HepG2 (cell line): ENCODE measurements at regions not wholly inside any gene's neighbourhood (a gene's known extent, or its start where the extent isn't known, plus 50 kb on each side); places are given as distances from the start of the nearest gene placed in this dataset.

Experiments
- ATAC-seq: fragments of 200-7000 bp; cut with Tn5 transposase; 3 replicates; pipeline ENCODE4 v1.9.1; 2020; ENCODE audit warnings: mild to moderate bottlenecking, moderate library complexity
- BruUV-seq: library from RNA; stranded (reverse); fragments of 400-500 nt; replicated peaks from 2 replicates; lab custom pipeline; 2021; lab: Mats Ljungman, UMichigan
- CTCF ChIA-PET: fragments of 300-600 bp; formaldehyde crosslinking; extraction: SDS; loops from one replicate; lab custom pipeline; 2021; ENCODE audit warnings: low total read pairs, inconsistent platforms, low intra/inter-chr PET ratio; lab: Yijun Ruan, JAX
- POLR2A ChIA-PET: fragments of 350-600 bp; sonication (Branson Sonifier 250); formaldehyde crosslinking; loops from one replicate; lab custom pipeline; 2020; ENCODE audit warnings: antibody characterized with exemption, inconsistent platforms; lab: Yijun Ruan, JAX
- DNase-seq: peaks from one replicate; pipeline ENCODE4 v3.0.0-alpha.2; 2015; ENCODE audit warnings: low spot score
- FAIRE-seq: peaks from 3 replicates; lab custom pipeline; 2011; peaks lifted over from hg19 to GRCh38; lab: Jason Lieb, UNC
- H2AFZ ChIP-seq: one replicate; pipeline ENCODE4 v1.6.1; 2011; ENCODE audit warnings: low read length, inconsistent platforms
- H3K27ac ChIP-seq: fragments of 300-600 bp; 3 replicates; pipeline ENCODE4 v1.8.0; 2011; ENCODE audit warnings: mixed run types, mild to moderate bottlenecking, mixed read lengths, low read length, inconsistent platforms; ENCODE audit not compliant: insufficient read depth; ENCODE audit errors: extremely low read length
- H3K27me3 ChIP-seq, 2 experiments: fragments of 200-600 bp in 1 of 2; 2 replicates in 1 of 2; 3 replicates in 1 of 2; pipeline versions ENCODE4 v1.6.0 to v1.8.0; 2011; ENCODE audit warnings: low read length in 2 of 2, mild to moderate bottlenecking in 2 of 2, moderate library complexity in 2 of 2, inconsistent platforms in 1 of 2; ENCODE audit not compliant: insufficient read depth in 2 of 2, control insufficient read depth in 1 of 2
- H3K36me3 ChIP-seq, 2 experiments: fragments of 200-600 bp in 1 of 2; replicated peaks in 1 of 2; 2 replicates in 1 of 2; 3 replicates in 1 of 2; pipeline versions ENCODE4 v1.5.1 to v1.8.0; 2011; ENCODE audit warnings: low read length in 2 of 2, inconsistent platforms in 1 of 2; ENCODE audit not compliant: insufficient read depth in 2 of 2, control insufficient read depth in 1 of 2
- H3K4me1 ChIP-seq: 2 replicates; pipeline ENCODE4 v1.5.1; 2012; ENCODE audit warnings: low read length, inconsistent platforms; ENCODE audit not compliant: insufficient read depth
- H3K4me2 ChIP-seq: 2 replicates; pipeline ENCODE4 v1.6.0; 2011; ENCODE audit warnings: low read depth, low read length, inconsistent platforms
- H3K4me3 ChIP-seq, 3 experiments: fragments of 200-600 bp in 1 of 3; sonication (generic), shearing (Covaris generic) in 1 of 3; replicated peaks in 1 of 3; 2 replicates each; pipeline ENCODE4 v1.5.1; 2011 to 2016; ENCODE audit warnings: low read length in 3 of 3, inconsistent platforms in 2 of 3, low read depth in 2 of 3, mild to moderate bottlenecking in 2 of 3, control low read depth in 1 of 3, mixed read lengths in 1 of 3; ENCODE audit not compliant: insufficient read depth in 1 of 3
- H3K79me2 ChIP-seq: one replicate; pipeline ENCODE4 v1.6.1; 2011; ENCODE audit warnings: low read length, inconsistent platforms; ENCODE audit not compliant: insufficient read depth
- H3K9ac ChIP-seq: 2 replicates; pipeline ENCODE4 v1.6.0; 2011; ENCODE audit warnings: mild to moderate bottlenecking, low read depth, low read length, inconsistent platforms; ENCODE audit not compliant: insufficient read depth
- H3K9me3 ChIP-seq: 2 replicates; pipeline ENCODE4 v1.5.1; 2012; ENCODE audit warnings: mild to moderate bottlenecking, low read length
- H4K20me1 ChIP-seq: 2 replicates; pipeline ENCODE4 v1.6.0; 2011; ENCODE audit warnings: inconsistent platforms, mild to moderate bottlenecking, low read length, moderate library complexity; ENCODE audit not compliant: insufficient read depth
- ADNP ChIP-seq: sonication (generic); formaldehyde crosslinking; IDR thresholded peaks from 2 replicates; pipeline ENCODE4 v1.4.0; 2020; ENCODE audit warnings: missing genetic modification reagents
- DPF2 ChIP-seq: sonication (generic); formaldehyde crosslinking; IDR thresholded peaks from 2 replicates; pipeline ENCODE4 v1.4.0; 2020; ENCODE audit warnings: mild to moderate bottlenecking, low read depth, missing genetic modification reagents, borderline replicate concordance
- IRX3 ChIP-seq: sonication (generic); formaldehyde crosslinking; IDR thresholded peaks from 2 replicates; pipeline ENCODE4 v1.8.1; 2023; ENCODE audit warnings: mild to moderate bottlenecking, low read depth, missing genetic modification reagents, borderline replicate concordance
- MZF1 ChIP-seq: sonication (generic); formaldehyde crosslinking; IDR thresholded peaks from 2 replicates; pipeline ENCODE4 v1.8.1; 2023; ENCODE audit warnings: mild to moderate bottlenecking, missing genetic modification reagents, borderline replicate concordance
- NAIF1 ChIP-seq: sonication (generic); formaldehyde crosslinking; IDR thresholded peaks from 2 replicates; pipeline ENCODE4 v1.5.0; 2020; ENCODE audit warnings: mild to moderate bottlenecking, missing genetic modification reagents, borderline replicate concordance
- RFX5 ChIP-seq: IDR thresholded peaks from 2 replicates; pipeline ENCODE4 v1.6.1; 2011; ENCODE audit warnings: low read depth, low read length, improper control_type of control experiment
- SIN3B ChIP-seq: fragments of 150-350 bp; IDR thresholded peaks from 2 replicates; pipeline ENCODE4 v1.6.1; 2014; ENCODE audit warnings: low read length
- ZNF607 ChIP-seq: sonication (generic); formaldehyde crosslinking; IDR thresholded peaks from 2 replicates; pipeline ENCODE4 v1.5.1; 2020; ENCODE audit warnings: missing genetic modification reagents, mild to moderate bottlenecking, borderline replicate concordance
- ZNF615 ChIP-seq: sonication (generic); formaldehyde crosslinking; IDR thresholded peaks from 2 replicates; pipeline ENCODE4 v1.5.0; 2020; ENCODE audit warnings: mild to moderate bottlenecking, missing genetic modification reagents, borderline replicate concordance
- ZSCAN20 ChIP-seq: sonication (generic); formaldehyde crosslinking; IDR thresholded peaks from 2 replicates; pipeline ENCODE4 v1.4.0; 2020; ENCODE audit warnings: missing genetic modification reagents, mild to moderate bottlenecking, borderline replicate concordance
- ZSCAN22 ChIP-seq: sonication (generic); formaldehyde crosslinking; IDR thresholded peaks from 2 replicates; pipeline ENCODE4 v1.4.0; 2020; ENCODE audit warnings: mild to moderate bottlenecking, missing genetic modification reagents
- WGBS: methylation state at CpG from one replicate; pipeline ENCODE4 v1.1.6; 2017; ENCODE audit warnings: low lambda C conversion rate; 5-methylcytosine and 5-hydroxymethylcytosine counted together
- in situ Hi-C: cut with HindIII; loops from 2 replicates; pipeline ENCODE4 v1.10.0; 2017; ENCODE audit warnings: low pct_unique_long_range_greater_than_20kb; ENCODE audit not compliant: extremely low pct_ligation_motif_present
- intact Hi-C: fragments of 100-400 bp; cut with micrococcal nuclease; formaldehyde crosslinking; loops from one replicate; pipeline ENCODE4 v1.10.0; 2022; ENCODE audit not compliant: unreplicated experiment
- TF ChIP-seq, protein P1 (sequence below): sonication (generic); formaldehyde crosslinking; IDR thresholded peaks from 2 replicates; pipeline ENCODE4 v1.5.0; 2020; ENCODE audit warnings: mild to moderate bottlenecking, missing genetic modification reagents, borderline replicate concordance
- TF ChIP-seq, protein P2 (sequence below): sonication (generic); formaldehyde crosslinking; IDR thresholded peaks from 2 replicates; pipeline ENCODE4 v1.5.0; 2020; ENCODE audit warnings: missing genetic modification reagents

DNA sequence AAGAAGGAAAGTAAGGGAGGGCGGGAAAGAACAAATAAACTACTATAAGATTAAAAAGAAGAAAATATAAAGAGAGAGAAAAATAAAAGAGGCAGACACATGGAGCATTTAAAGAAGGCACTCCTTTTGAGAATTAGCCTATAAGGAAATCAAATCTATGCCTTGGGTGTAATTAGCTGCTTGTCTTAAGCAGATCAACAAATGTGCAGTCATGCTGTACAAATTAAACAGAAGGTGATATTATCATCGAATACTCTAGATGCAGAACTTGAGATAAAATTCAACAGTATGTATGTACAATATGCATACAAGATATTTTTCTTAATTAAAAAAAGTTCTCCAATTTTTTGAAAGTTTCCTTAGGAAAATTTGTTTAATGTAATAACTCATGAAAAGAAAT, 623.0 kb upstream of the CHORDC1 start:
- WGBS = 37% methylated on average over 2 of the region's 2 CpGs
- TF ChIP-seq ZNF607 (CRISPR knock-in tag) (no peak), MZF1 (no peak), ADNP (no peak), DPF2 (no peak), ZSCAN20 (CRISPR knock-in tag) (no peak), RFX5 (no peak), ZSCAN22 (CRISPR knock-in tag) (no peak), NAIF1 (no peak), SIN3B (no peak), IRX3 (CRISPR knock-in tag) (no peak), ZNF615 (CRISPR knock-in tag) (no peak)
- TF ChIP-seq, protein P1, sequence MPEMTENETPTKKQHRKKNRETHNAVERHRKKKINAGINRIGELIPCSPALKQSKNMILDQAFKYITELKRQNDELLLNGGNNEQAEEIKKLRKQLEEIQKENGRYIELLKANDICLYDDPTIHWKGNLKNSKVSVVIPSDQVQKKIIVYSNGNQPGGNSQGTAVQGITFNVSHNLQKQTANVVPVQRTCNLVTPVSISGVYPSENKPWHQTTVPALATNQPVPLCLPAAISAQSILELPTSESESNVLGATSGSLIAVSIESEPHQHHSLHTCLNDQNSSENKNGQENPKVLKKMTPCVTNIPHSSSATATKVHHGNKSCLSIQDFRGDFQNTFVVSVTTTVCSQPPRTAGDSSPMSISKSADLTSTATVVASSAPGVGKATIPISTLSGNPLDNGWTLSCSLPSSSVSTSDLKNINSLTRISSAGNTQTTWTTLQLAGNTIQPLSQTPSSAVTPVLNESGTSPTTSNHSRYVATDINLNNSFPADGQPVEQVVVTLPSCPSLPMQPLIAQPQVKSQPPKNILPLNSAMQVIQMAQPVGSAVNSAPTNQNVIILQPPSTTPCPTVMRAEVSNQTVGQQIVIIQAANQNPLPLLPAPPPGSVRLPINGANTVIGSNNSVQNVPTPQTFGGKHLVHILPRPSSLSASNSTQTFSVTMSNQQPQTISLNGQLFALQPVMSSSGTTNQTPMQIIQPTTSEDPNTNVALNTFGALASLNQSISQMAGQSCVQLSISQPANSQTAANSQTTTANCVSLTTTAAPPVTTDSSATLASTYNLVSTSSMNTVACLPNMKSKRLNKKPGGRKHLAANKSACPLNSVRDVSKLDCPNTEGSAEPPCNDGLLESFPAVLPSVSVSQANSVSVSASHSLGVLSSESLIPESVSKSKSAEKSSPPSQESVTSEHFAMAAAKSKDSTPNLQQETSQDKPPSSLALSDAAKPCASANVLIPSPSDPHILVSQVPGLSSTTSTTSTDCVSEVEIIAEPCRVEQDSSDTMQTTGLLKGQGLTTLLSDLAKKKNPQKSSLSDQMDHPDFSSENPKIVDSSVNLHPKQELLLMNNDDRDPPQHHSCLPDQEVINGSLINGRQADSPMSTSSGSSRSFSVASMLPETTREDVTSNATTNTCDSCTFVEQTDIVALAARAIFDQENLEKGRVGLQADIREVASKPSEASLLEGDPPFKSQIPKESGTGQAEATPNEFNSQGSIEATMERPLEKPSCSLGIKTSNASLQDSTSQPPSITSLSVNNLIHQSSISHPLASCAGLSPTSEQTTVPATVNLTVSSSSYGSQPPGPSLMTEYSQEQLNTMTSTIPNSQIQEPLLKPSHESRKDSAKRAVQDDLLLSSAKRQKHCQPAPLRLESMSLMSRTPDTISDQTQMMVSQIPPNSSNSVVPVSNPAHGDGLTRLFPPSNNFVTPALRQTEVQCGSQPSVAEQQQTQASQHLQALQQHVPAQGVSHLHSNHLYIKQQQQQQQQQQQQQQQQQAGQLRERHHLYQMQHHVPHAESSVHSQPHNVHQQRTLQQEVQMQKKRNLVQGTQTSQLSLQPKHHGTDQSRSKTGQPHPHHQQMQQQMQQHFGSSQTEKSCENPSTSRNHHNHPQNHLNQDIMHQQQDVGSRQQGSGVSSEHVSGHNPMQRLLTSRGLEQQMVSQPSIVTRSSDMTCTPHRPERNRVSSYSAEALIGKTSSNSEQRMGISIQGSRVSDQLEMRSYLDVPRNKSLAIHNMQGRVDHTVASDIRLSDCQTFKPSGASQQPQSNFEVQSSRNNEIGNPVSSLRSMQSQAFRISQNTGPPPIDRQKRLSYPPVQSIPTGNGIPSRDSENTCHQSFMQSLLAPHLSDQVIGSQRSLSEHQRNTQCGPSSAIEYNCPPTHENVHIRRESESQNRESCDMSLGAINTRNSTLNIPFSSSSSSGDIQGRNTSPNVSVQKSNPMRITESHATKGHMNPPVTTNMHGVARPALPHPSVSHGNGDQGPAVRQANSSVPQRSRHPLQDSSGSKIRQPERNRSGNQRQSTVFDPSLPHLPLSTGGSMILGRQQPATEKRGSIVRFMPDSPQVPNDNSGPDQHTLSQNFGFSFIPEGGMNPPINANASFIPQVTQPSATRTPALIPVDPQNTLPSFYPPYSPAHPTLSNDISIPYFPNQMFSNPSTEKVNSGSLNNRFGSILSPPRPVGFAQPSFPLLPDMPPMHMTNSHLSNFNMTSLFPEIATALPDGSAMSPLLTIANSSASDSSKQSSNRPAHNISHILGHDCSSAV (CRISPR knock-in tag) = no peak
- TF ChIP-seq, protein P2, sequence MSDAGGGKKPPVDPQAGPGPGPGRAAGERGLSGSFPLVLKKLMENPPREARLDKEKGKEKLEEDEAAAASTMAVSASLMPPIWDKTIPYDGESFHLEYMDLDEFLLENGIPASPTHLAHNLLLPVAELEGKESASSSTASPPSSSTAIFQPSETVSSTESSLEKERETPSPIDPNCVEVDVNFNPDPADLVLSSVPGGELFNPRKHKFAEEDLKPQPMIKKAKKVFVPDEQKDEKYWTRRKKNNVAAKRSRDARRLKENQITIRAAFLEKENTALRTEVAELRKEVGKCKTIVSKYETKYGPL = no peak
- ChIA-PET CTCF (no interaction called here), POLR2A (no interaction called here)
- Histone ChIP-seq H3K9me3 (no peaks in the 10 kb centered on the region), H3K9ac (no peak overlapping the region), H3K36me3 (no peaks in the 10 kb centered on the region), H3K4me1 (no peaks in the 10 kb centered on the region), H3K27me3 (no peaks in the 10 kb centered on the region), H3K27ac (no peak overlapping the region), H3K4me3 (no peak overlapping the region), H3K4me2 (no peak overlapping the region), H4K20me1 (no peaks in the 10 kb centered on the region), H3K79me2 (no peaks in the 10 kb centered on the region), H2AFZ (no peak overlapping the region)
- FAIRE-seq (no peak), ATAC-seq (no peak), DNase-seq (no peak)
- in situ Hi-C loops (no loop called here), intact Hi-C loops (no loop called here)
- BruUV-seq = no TSS peak
